Neuronal stem cell (in vitro differentiated cells): ENCODE measurements at regions not wholly inside any gene's neighbourhood (a gene's known extent, or its start where the extent isn't known, plus 50 kb on each side); places are given as distances from the start of the nearest gene placed in this dataset.

ENCODE experiments used
- DNase-seq: peaks from one replicate; pipeline ENCODE4 v3.0.0-alpha.2; 2013; ENCODE audit warnings: low spot score
- H2AFZ ChIP-seq: one replicate; pipeline ENCODE4 v1.6.1; 2013; ENCODE audit warnings: mild to moderate bottlenecking, low read length, inconsistent platforms
- H2AK5ac ChIP-seq: 2 replicates; pipeline ENCODE4 v1.6.1; 2013; ENCODE audit warnings: low read depth, mild to moderate bottlenecking, inconsistent platforms, low read length, moderate library complexity, mixed read lengths
- H2BK120ac ChIP-seq: 2 replicates; pipeline ENCODE4 v1.6.1; 2013; ENCODE audit warnings: low read depth, mild to moderate bottlenecking, inconsistent platforms, low read length, moderate library complexity, mixed read lengths
- H2BK12ac ChIP-seq: one replicate; pipeline ENCODE4 v1.6.1; 2013; ENCODE audit warnings: low read length, inconsistent platforms
- H2BK15ac ChIP-seq: 2 replicates; pipeline ENCODE4 v1.6.1; 2013; ENCODE audit warnings: mild to moderate bottlenecking, low read length, inconsistent platforms, mixed read lengths
- H2BK5ac ChIP-seq: one replicate; pipeline ENCODE4 v1.6.1; 2013; ENCODE audit warnings: inconsistent platforms, mild to moderate bottlenecking, low read length, moderate library complexity
- H3K14ac ChIP-seq: one replicate; pipeline ENCODE4 v1.6.1; 2013; ENCODE audit warnings: low read length, inconsistent platforms
- H3K18ac ChIP-seq: 2 replicates; pipeline ENCODE4 v1.6.1; 2013; ENCODE audit warnings: low read length, inconsistent platforms
- H3K23ac ChIP-seq: 2 replicates; pipeline ENCODE4 v1.6.1; 2013; ENCODE audit warnings: low read depth, mild to moderate bottlenecking, mixed read lengths, low read length, inconsistent platforms; ENCODE audit not compliant: poor library complexity
- H3K27ac ChIP-seq: replicated peaks from 3 replicates; pipeline ENCODE4 v1.5.1; 2013; ENCODE audit warnings: low read length, inconsistent platforms
- H3K27me3 ChIP-seq, 3 experiments: 2 replicates each; pipeline ENCODE4 v1.6.1; 2013; ENCODE audit warnings: low read length in 3 of 3, mild to moderate bottlenecking in 2 of 3, inconsistent platforms in 1 of 3, low read depth in 1 of 3, mixed read lengths in 1 of 3, moderate library complexity in 1 of 3; ENCODE audit not compliant: control insufficient read depth in 3 of 3, insufficient read depth in 3 of 3
- H3K36me3 ChIP-seq, 2 donors: replicated peaks in 1 of 2; 2 replicates each; pipeline ENCODE4 v1.6.1; 2013; ENCODE audit warnings: low read length in 2 of 2; ENCODE audit not compliant: control insufficient read depth in 2 of 2, insufficient read depth in 2 of 2
- H3K4ac ChIP-seq: 2 replicates; pipeline ENCODE4 v1.6.1; 2013; ENCODE audit warnings: inconsistent platforms, mild to moderate bottlenecking, low read length, moderate library complexity
- H3K4me1 ChIP-seq, 2 donors: 1 replicate in 1 of 2; 2 replicates in 1 of 2; pipeline ENCODE4 v1.6.1; 2013; ENCODE audit warnings: low read length in 2 of 2, low read depth in 1 of 2; ENCODE audit not compliant: control insufficient read depth in 2 of 2, insufficient read depth in 1 of 2
- H3K4me2 ChIP-seq: one replicate; pipeline ENCODE4 v1.6.1; 2013; ENCODE audit warnings: mild to moderate bottlenecking, low read length, inconsistent platforms; ENCODE audit not compliant: insufficient read depth, poor library complexity, severe bottlenecking
- H3K4me3 ChIP-seq, 2 donors: 2 replicates each; pipeline ENCODE4 v1.5.1; 2013; ENCODE audit warnings: low read length in 2 of 2, mild to moderate bottlenecking in 2 of 2, inconsistent platforms in 1 of 2, moderate library complexity in 1 of 2
- H3K79me1 ChIP-seq: one replicate; pipeline ENCODE4 v1.6.1; 2013; ENCODE audit warnings: low read depth, mild to moderate bottlenecking, inconsistent platforms, low read length, moderate library complexity
- H3K9ac ChIP-seq: one replicate; pipeline ENCODE4 v1.6.1; 2013; ENCODE audit warnings: mild to moderate bottlenecking, low read depth, low read length, inconsistent platforms; ENCODE audit not compliant: poor library complexity
- H3K9me3 ChIP-seq, 2 donors: replicated peaks in 1 of 2; 2 replicates each; pipeline versions ENCODE3 to v1.6.1; 2013; ENCODE audit warnings: low read length in 2 of 2, mild to moderate bottlenecking in 2 of 2, inconsistent platforms in 1 of 2, low read depth in 1 of 2, mixed read lengths in 1 of 2, moderate library complexity in 1 of 2; ENCODE audit not compliant: control insufficient read depth in 2 of 2, insufficient read depth in 1 of 2
- H4K8ac ChIP-seq: one replicate; pipeline ENCODE4 v1.6.1; 2013; ENCODE audit warnings: low read depth, mild to moderate bottlenecking, inconsistent platforms, low read length, moderate library complexity
- H4K91ac ChIP-seq: one replicate; pipeline ENCODE4 v1.6.1; 2013; ENCODE audit warnings: low read length, low read depth, mild to moderate bottlenecking, inconsistent platforms; ENCODE audit not compliant: poor library complexity
- WGBS, 2 donors: extraction: QIAGEN DNeasy Blood & Tissue Kit; methylation state at CpG; one replicate each; pipeline ENCODE4 v1.1.7; 2013; ENCODE audit warnings: missing lambda C conversion rate in 2 of 2, mixed read lengths in 1 of 2; ENCODE audit not compliant: insufficient read length in 2 of 2, insufficient replicate concordance in 1 of 2; ENCODE audit errors: extremely low coverage in 2 of 2; 5-methylcytosine and 5-hydroxymethylcytosine counted together

- H3K27ac ChIP-seq: no peak overlapping the region
- WGBS, 2 donors: no CpG with 5 or more reads among the region's 12 CpGs
Observed at GRCh38 chr9:126107693-126108092, 218.9 kb upstream of the MVB12B start.

GRCh38 chr9:126108240-126108639 lies 218.4 kb upstream of the MVB12B start:
- Histone ChIP-seq H3K4me2 (no peak overlapping the region), H3K23ac (no peak overlapping the region), H3K36me3 (no peaks in the 10 kb centered on the region), H3K14ac (no peak overlapping the region), H2AFZ (no peak overlapping the region), H3K9ac (no peak overlapping the region), H3K18ac (no peak overlapping the region), H3K4me1 (peaks cover 0 to 4% of the 10 kb centered on the region in 2 donors), H2BK15ac (no peak overlapping the region), H4K8ac (no peak overlapping the region), H2BK12ac (no peak overlapping the region), H3K4ac (no peak overlapping the region), H2BK5ac (no peak overlapping the region), H2AK5ac (no peak overlapping the region), H3K27ac (no peak overlapping the region), H3K79me1 (no peaks in the 10 kb centered on the region), H4K91ac (no peak overlapping the region), H3K4me3 (no peak overlapping the region), H2BK120ac (no peak overlapping the region), H3K27me3 (peaks cover 0 to 6% (median 0%) of the 10 kb centered on the region in 3 experiments), H3K9me3 (no peaks in the 10 kb centered on the region)
- no CpG with 5 or more reads among the region's 11 CpGs for WGBS, 2 donors
- DNase-seq: peak; percentile 42

More at GRCh38 chr9:126107693-126108092, 218.9 kb upstream of the MVB12B start:
- Histone ChIP-seq H4K8ac (no peak overlapping the region), H3K27me3 (peaks cover 0 to 6% (median 0%) of the 10 kb centered on the region in 3 experiments), H3K9me3 (no peaks in the 10 kb centered on the region), H2BK5ac (no peak overlapping the region), H3K4ac (no peak overlapping the region), H2BK120ac (no peak overlapping the region), H2BK15ac (no peak overlapping the region), H3K36me3 (no peaks in the 10 kb centered on the region), H3K18ac (no peak overlapping the region), H2AK5ac (no peak overlapping the region), H3K23ac (no peak overlapping the region), H3K9ac (no peak overlapping the region), H3K79me1 (no peaks in the 10 kb centered on the region), H2AFZ (no peak overlapping the region), H3K4me3 (no peak overlapping the region), H2BK12ac (no peak overlapping the region), H3K4me1 (peaks cover 0 to 5% of the 10 kb centered on the region in 2 donors), H3K14ac (no peak overlapping the region), H4K91ac (no peak overlapping the region), H3K4me2 (no peak overlapping the region)
- DNase-seq: no peak

DNA sequence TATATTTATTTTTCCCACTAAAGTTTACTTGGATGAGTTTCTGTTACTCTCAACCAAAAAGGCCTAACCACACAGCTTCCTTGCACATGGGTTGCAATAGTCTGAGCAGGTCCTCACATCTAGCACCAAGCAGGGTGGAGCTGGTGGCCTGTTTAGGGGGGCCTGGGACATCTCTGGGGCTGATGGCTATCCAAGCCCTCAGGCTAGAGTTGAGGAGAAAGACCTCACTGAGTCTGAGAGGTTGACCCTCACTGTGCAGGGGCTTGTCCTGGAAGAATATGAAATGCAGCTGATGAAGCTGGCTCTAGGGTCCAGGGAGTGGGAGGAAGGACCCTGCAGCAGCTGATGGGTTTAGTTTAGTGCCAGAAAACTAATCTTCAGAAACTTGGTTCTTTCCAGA lies 217.1 kb upstream of the MVB12B start:
- Histone ChIP-seq H3K23ac (no peak overlapping the region), H2AFZ (no peak overlapping the region), H3K27ac (no peak overlapping the region), H3K4me2 (no peak overlapping the region), H3K4me1 (no peaks in the 10 kb centered on the region), H3K18ac (no peak overlapping the region), H2BK120ac (no peak overlapping the region), H3K4me3 (no peak overlapping the region), H2AK5ac (no peak overlapping the region), H3K27me3 (peaks cover 0 to 6% (median 0%) of the 10 kb centered on the region in 3 experiments), H2BK12ac (no peak overlapping the region), H3K9me3 (no peaks in the 10 kb centered on the region), H3K4ac (no peak overlapping the region), H3K9ac (no peak overlapping the region), H2BK5ac (no peak overlapping the region), H3K14ac (no peak overlapping the region), H4K91ac (no peak overlapping the region), H4K8ac (no peak overlapping the region), H2BK15ac (no peak overlapping the region), H3K36me3 (no peaks in the 10 kb centered on the region), H3K79me1 (no peaks in the 10 kb centered on the region)
- DNase-seq: no peak

- peaks cover 0 to 13% (median 0%) of the 10 kb centered on the region in 3 experiments for H3K27me3 ChIP-seq
- DNase-seq: no peak
Observed at GRCh38 chr9:126111556-126111955, 215.1 kb upstream of the MVB12B start.

More at GRCh38 chr9:126111556-126111955, 215.1 kb upstream of the MVB12B start:
- H4K91ac ChIP-seq: no peak overlapping the region
- H3K9me3 ChIP-seq: no peaks in the 10 kb centered on the region
- H2BK120ac ChIP-seq: no peak overlapping the region
- WGBS, 2 donors: no CpG with 5 or more reads among the region's 5 CpGs
- no peak overlapping the region for H2AK5ac ChIP-seq
- H2BK5ac ChIP-seq: no peak overlapping the region
- no peaks in the 10 kb centered on the region for H3K36me3 ChIP-seq
- no peak overlapping the region for H4K8ac ChIP-seq
- no peak overlapping the region for H2AFZ ChIP-seq
- no peak overlapping the region for H3K4ac ChIP-seq
- H3K4me2 ChIP-seq: no peak overlapping the region
- H3K18ac ChIP-seq: no peak overlapping the region
- no peak overlapping the region for H3K23ac ChIP-seq
- H3K9ac ChIP-seq: no peak overlapping the region
- no peak overlapping the region for H3K27ac ChIP-seq
- H3K4me3 ChIP-seq: no peak overlapping the region
- H2BK12ac ChIP-seq: no peak overlapping the region
- no peaks in the 10 kb centered on the region for H3K79me1 ChIP-seq
- H2BK15ac ChIP-seq: no peak overlapping the region
- no peak overlapping the region for H3K14ac ChIP-seq
- H3K4me1 ChIP-seq: no peaks in the 10 kb centered on the region
